Fibroblast of skin of scalp (primary cell): ENCODE measurements at regions not wholly inside any gene's neighbourhood (a gene's known extent, or its start where the extent isn't known, plus 50 kb on each side); places are given as distances from the start of the nearest gene placed in this dataset.
A peak's percentile ranks its signal among the peaks of the same experiment; 100 is the strongest.
"Not testable (repeated sequence)": the region's sequence is repeated elsewhere in the genome, so short reads cannot be mapped to it uniquely, and the experiment has no call there.

Experiments
- DNase-seq: peaks from one replicate; pipeline ENCODE4 v3.0.0-alpha.2; 2013

DNA sequence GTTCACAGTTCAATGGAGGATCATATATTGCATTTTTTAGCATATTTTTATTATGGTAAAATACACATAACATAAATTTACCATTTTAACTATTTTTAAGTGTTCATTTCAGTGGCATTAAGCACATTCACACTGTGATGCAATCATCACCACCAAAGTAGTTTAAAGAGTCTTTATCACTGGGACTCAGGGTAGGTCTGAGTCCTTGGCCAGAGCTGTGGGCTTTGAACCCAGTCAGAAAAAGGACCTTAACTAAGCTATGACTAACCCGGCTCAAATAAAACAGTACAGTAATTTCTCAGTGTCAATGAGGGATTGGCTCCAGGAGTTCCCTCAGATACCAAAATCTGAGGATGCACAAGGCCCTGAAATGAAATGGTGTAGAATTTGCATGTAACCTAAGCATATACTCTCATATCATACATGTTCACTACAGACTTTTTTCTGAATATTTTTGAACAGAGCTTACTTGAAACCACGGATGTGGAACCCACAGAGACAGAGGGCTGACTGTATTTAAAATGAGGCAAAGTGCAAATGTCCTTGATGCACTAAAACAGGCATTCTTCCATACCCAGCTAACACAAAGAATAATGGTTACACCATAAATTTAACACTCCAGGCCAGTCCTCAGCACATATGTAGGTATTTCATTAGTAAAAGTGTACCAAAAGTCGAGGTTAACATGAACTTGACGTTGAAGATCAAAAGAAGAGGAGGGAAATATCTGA, 246.2 kb downstream of the LNPK start:
- no peak for DNase-seq

DNA sequence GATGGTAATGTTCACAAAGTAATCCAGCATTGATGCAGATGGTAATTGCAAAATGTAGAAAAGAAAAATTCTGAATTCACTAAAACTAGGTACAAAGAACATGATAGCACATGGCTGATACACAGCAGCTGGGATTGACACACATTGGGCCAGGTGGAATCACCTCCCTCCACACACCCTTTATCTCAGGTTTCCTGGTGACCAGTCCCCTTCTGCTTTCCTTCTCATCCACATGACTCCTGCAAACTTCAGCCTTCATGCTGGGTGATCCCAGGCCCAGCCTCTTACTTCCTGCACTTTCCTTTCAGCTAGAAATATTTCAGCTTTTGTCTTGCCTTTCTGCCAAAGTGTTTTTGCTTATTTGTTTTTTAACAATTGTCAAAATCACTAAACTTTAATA, 246.9 kb downstream of the LNPK start:
- no peak for DNase-seq

DNA sequence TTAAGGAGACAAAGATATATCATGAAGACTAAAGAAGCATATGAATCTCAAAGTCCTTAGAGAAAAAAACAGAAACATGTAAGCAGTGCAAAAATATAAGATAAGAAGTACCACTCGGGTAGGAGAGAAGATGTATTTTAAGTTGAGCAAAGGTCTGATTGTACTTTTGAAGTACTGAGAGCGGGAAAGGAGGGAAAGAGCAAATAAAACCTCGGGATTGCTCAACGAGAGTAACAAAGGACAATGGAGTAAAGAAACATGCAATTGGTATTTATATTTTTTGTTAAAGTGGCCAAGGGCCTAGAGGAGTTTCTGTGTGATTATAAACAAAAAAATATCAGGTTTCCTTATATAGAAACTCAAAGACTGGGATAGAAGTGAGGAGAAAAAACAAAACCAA, 251.9 kb downstream of the LNPK start:
- no peak for DNase-seq

DNA sequence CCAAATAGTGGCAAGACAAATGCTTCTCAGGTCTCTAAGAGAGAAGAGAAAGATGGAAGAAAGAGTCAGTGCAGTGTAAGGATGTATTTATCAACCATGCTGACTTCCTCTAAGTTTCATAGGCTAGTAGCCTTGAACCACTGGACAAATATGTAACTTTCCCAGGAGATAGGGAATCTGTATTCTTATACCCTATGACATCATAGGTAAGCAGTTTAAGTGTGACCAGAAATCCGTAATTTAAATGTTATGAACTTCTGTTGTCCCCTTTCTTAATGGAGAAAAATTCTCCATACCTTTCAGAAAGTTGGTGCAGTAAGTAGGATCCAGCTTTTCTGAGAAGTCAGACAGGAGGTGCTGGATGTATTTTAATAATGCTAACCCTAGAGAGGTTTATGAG, 256.2 kb downstream of the LNPK start:
- no peak for DNase-seq

DNA sequence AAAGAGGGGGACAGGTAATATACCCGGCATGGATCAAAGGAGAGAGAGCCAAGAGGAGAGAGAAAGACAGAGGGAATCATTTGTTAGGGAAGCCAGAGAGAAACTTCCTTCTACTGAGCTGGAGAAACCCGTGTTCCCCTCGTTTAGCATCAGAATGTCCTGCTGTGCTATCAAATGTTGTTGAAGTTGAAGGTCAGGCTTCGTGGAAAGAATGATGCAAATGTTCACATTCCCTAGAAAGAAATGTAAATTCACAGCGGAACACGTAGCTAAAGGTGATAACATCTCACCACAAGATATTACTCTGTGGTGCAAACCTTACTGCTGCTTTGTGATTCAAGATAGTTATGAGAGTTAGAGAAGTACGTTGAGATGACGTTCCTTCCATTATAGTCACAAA, 258.1 kb downstream of the LNPK start:
- no peak for DNase-seq

DNA sequence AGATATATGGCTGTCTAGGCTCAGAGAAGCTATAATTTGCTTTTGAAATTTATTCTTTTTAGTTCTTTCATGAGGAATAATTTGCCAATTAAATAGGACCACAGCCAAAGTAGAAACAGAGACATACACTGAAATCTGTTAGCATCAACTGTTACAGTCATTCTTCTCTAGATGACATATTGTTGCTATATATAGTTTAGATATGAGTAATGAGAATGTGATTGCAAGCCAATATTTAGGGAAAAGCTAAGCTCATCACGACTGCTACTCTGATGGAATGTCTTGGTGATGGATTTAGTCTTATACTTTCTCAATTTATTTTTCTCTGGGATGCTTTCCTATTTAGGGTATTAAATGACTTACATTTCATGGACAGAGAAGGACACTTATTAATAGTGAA, 259.1 kb downstream of the LNPK start:
- DNase-seq, result peak; percentile 68

DNA sequence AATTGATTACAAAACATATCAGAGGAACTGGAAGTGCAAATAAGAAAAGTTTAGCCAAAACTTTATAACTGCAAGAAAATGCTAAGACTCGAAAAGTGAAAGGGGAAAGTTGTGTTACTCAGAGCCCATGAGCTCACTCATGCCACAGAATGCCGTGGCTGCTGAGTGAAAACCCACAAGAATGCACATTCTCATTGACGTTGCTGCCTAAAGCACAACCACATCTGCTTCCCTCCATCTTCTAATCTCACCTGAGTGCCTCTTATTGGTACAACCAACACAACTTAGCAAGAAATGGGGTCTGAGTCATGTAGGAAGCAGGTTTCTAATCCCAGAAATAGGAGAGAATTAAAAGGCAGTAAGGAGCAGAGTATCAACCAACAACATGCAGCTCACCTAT, 259.7 kb downstream of the LNPK start:
- DNase-seq, result peak; percentile 75

DNA sequence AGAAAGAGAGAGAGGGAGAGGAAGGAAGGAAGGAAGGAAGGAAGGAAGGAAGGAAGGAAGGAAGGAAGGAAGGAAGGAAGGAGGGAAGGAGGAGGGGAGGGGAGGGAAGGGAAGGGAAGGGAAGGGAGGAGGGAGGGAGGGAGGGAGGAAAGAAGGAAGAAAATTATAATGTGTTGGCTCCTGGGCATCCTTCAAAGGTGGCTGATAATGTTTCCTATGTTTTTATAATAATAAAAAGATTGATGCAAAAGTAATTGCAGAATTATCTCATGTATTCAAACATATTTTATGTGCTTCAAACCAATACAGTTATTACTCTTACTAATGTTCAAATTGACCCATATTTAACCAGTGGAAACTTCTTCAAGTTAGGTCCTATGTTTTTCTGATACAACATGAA, 260.9 kb downstream of the LNPK start:
- DNase-seq, result no peak

DNA sequence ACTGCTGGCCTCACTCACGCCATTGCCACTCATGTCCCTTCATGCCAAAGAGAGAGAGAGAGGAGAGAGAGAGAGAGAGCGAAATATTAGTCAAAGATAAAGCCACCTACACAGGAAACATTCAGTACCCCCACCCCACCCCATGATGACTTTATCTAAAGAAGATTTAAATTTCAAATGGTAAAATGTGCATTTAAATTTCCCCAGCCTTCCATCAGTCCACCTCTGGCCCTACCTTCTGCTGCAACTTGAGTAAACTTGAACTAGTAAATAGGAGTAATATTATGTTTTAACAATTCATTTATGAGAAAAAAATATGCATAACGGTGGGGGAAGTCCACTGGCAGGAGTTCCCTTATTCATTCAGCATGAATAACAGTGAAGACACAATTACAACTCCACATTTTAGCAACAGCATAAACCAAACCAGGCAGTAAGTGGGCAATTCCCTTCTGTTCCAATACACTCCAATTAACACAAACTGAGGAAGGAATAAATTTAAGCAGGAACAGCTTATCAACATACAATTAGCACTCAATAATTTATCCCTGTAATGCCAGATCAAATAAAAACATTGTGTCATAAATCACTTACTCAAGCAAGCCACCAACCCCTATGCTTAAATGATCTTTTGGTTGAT, 264.2 kb downstream of the LNPK start:
- DNase-seq, result no peak

DNA sequence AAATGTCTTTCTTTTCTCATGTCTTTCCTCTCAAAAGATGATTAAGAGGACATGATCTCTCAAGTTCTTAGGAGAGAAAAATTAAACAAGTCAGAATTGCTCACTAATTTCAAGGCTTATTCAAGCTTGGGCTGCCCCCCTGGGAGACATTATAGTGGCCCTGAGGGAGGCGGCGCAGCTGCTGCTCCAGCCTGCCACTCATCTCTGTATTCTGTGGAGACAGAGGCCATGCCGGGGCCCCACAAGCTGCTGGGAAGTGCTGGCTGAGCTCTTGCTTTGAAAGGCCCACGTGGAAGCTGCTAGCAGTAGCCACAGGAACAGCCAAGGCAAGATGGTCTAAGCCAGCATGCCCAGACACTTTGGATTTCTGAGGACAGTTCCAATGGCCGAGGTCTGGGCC, 267.4 kb downstream of the LNPK start:
- DNase-seq, result no peak

DNA sequence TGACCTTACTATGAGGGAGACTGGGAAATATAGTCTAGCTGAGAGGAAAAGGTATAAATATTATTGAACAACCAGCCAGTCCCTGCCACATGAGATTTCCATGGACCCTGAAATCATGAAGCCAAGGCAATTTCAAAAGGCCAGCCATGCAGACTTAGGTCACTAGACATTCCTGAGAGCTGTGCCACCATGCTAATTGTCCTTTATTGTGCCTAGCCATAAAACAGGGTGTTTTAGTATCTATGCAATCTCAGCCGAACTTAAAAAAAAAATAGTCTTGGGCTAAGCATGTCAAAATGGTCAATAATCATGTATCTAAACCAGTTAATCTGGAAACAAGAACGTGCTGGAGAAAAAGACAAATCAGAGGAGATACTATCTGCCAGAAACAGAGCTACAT, 269.5 kb downstream of the LNPK start:
- no peak for DNase-seq

DNA sequence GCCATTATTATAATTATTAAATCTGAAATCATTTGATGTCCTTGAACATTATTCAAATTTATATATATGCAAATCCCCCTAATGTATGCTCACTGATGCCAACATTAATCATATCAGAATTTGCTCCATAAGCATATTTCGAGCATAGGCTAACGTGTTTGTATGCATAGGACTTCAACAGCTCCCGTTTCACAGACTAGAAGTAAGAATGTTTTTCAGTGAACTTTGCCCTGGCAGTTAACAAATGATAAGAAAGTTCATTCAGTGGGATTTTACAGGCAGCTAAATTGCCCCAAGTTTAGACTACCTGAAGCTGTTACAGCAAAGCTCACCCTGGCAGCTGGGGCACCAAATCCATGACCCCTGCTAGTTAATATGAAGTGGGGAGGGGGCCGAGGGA, 272.0 kb downstream of the LNPK start:
- no peak for DNase-seq

DNA sequence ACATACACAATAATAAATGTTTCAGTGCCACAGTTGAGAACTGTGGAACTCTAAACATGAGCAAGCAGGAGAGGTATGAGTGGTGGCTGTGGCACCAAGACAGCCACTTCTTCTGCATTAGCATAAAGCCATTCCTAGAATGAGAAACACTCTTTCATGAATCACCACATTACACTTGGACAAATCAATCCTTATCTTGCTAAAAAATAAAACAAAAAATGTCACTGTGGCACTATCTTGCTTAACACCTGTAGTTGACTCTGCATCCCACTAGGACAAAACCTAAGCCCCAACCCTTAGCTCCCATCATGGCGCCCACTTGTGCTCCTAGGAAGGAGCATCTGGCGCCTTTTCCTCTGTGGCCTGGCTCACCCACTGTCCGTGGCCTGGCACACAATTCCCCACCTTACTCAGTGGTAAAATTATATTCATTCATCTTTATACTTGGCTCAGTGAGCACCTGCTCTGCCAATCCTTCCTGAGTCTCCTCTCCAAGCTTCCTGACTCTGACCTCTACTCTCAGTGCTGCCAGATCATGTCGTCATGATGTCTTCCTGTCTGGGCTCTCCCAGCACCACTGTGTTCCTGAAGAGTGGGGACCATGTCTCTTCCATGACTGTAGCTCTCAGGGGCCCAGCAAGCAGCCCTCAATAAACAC, 272.9 kb downstream of the LNPK start:
- DNase-seq, result no peak

DNA sequence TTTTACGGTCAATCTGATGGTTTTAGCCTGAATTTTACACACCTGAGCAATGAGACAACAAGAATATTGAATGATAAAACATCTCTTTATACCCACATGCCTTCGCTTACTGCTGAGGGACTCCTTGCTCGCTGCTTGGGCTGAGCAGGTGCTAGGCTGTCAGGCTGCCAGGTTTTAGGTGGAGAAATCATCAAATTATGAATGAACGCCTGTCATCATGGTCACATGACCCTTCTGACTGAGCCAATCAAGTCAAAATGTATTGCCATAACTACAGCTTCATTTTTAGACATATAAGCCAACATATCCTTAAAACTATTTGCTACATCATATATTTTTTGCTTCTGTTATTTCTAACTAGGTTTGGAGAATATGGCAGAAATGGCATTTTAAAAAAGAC, 274.0 kb downstream of the LNPK start:
- no peak for DNase-seq

DNA sequence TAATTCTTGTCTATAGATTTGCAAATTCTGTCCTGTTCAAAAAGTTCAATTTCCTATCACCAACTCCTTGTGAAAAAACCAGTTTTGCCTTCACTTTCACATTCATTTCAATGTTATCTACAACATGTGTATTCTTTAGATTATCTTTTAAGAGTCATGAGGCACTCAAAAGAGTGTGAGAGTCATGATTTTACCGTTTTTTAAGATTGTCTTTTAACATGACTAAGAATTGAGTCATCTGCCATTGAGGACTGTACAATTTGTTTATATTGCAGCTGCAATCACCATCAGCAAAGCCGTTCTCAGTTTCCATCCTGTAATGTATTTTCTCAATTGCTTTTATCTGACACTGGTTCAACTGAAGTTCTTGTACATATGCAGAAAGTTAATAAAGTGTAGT, 275.8 kb downstream of the LNPK start:
- peak; percentile 20 for DNase-seq

DNA sequence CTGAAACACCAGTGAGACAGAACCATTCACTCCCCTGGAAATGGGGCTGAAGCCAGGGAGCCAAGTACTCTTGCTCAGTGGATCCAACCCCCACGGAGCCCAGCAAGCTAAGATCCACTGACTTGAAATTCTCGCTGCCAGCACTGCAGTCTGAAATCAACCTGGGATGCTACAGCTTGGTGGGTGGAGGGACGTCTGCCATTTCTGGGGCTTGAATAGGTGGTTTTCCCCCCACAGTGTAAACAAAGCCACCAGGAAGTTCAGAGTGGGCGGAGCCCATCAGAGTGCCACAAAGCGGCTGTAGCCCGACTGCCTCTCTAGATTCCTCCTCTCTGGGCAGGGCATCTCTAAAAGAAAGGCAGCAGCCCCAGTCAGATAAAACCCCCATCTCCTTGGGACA, 292.8 kb downstream of the LNPK start:
- no peak for DNase-seq

DNA sequence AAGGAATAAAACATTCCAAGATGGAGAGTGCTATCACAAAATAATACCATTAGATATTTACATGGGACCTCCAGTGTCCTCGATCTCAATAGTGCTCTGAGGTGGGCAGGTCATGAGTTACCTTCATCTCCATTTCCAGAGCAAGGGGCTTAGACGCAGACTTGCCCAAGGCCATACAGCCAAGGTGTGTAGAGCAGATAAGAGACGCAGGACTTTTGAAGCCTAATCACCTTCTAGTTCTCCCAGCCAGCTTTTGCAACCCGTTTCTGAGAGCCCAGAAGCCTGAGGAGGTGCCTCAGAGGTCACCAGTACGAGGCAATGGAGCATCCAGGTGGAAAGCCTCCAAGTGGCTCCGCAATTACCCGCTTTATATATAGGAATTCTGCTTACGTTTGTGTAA, 294.7 kb downstream of the LNPK start:
- DNase-seq, result no peak

DNA sequence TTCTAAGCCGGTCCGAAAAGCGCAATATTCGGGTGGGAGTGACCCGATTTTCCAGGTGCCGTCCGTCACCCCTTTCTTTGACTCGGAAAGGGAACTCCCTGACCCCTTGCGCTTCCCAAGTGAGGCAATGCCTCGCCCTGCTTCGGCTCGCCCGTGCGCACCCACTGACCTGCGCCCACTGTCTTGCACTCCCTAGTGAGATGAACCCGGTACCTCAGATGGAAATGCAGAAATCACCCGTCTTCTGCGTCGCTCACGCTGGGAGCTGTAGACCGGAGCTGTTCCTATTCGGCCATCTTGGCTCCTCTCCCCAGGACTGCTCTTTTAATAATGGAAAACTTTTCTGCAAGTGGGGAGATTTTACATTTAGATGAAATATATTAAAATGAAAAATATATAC, 297.5 kb downstream of the LNPK start:
- not testable (repeated sequence) for DNase-seq

DNA sequence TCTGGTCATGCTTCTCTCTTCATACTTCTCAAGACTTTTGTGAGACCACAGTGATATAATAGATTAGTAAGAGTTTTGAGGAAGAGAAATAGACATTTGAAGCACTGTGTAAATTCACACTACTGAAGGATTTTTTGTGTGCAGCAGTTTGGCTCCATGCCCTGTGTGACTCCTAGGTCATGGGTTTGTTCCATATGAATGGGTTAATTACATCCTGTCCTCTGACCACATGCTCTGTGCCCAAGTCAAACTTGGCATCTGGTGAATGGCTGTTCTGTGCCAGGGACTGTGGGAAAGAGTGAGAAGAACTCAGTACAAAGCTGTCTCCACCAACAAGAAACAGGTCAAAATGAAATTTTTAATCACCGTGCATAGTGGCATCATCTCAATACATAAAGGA, 304.0 kb downstream of the LNPK start:
- no peak for DNase-seq

DNA sequence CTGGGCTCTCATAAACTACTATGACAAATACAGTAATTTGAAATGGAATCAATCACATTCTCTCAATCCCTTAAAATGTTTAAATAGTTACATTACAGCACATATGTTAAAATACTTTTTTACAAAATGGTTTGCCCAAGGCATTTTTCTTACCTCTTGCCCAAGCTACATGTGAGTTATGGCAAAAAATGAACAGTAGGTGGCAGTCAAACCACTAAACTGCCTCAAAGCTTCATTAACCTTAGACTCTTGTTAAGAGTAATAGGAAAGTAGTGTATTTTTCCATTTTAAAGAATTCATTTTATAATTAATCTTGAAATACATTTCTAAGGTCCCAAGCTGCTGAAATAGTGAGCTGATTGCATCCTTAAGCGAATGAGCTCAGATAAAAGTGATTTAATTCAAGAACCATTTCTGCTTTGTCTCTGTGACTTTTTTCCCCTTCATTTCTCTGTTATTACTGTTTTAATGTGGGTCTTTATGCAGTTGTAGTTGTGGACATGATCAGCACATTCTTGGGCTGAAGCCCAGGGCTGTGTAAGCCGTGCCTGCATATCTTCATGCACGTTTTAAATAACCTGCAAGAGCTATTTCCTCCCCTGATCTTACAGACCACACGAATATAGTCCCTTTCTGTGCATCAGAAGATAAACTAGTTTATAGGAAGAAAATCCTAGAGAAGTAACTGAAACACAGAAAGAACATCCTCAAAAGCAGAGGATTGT, 311.8 kb downstream of the LNPK start:
- DNase-seq, result peak; percentile 66

DNA sequence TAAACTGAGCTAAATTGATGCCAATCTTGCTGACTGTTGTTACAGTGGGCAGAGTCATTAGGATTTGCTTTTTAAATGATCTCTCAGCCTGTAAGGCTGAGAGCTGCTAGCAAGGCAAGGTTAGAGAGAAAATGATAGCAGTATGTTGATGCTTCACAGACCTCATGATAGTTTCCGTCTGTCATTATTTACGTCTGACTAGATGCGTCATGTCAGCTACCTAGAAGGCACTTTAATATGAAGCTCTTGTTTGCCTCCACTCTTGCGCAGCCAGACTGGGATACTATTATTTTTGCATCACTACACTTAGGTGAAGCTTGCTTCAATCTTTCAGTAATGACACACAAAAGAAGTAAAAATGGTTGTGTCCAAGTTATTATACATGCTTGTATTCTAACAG, 313.8 kb downstream of the LNPK start:
- DNase-seq, result no peak

DNA sequence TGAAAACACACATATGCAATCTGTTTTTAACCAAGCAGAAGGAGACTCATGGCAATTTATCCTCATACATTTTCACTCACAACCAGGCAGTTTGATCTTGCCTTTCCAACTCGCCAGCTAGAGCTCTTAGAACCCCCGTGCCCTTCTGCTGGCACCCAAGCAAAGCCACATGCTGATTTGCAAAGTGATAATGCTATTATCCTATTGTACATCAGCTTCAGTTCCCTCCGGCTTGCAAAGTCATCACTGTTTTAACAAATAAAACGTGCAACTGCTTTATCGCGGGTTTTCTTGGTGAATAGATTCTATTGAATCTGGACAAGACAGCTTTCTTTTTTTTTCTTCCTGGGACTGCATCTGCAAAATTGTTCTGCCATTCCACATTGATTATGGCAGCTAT, 314.6 kb downstream of the LNPK start:
- DNase-seq, result no peak

DNA sequence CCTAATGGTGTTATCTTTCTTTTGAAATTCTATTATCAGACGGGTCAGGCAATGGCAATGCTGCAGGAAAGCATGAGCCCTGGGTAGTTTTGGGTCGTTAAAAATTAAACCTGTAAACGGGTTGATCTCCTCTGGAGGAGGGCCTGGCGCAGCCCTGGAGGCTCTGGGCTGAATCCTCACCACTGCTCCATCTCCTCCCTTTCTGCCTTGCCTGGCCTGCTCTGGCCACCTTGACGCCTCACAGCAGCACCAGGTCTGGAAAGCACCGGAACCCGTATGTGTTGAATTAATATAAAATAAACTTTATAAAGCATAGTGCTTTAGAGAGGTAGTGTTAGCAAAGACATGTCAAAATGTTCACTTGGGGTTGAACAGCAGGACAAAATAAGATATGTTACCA, 316.1 kb downstream of the LNPK start:
- no peak for DNase-seq

DNA sequence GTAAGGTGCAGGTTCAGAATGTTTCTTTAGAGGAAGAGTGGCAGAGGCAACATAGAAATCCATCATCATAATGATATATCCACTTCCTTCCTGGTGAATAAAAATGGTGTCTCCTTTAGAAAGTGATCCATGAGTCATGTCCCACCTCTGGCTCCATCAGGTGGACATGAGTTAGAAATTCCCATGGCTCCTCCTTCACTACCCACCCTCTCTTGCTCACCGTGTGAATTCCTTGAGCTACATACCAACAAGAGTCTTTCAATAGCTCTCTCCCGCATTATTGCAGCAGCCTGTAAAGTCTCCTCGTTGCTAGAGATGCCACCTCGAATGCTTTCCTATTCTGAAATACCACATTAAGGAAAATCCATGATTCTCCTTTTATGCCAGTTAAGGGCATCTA, 317.6 kb downstream of the LNPK start:
- no peak for DNase-seq
